ENCODE measurements at regions not wholly inside any gene's neighbourhood (a gene's known extent, or its start where the extent isn't known, plus 50 kb on each side); places are given as distances from the start of the nearest gene placed in this dataset.

DNA sequence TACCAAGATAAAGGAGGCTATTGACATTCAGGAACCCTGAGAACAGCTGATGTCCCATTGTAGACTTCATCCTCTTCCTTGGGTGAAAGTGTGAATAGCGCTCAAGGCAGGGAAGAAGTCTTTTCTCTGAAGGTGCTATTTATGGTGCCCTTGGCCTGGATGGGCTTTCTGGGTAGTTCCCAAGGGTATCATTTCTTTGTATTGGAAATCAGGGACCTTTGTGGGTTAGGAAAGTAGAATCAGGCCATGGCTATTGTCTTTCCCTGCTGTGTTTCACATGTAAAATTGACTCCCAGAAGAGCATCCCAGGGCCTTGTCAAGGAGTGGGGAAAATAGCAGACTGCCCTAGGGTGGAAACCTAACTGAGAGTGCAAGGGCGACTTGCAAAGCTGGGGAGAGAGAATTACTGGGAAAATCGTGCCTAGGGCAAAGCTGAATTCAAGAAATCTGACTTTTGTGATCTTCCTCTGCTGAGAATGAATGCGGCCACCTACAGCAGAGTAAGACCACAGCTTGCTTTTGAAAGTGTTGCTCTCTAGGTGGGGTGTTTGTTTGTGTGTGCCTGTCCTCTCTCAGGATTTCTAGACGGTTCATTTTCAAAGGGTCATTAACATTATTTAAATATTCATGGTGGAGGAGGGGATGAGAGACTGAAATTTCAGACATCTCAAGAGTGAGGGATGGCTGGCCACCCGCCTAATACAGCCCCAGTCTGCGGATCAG is 160.6 kb downstream of the C9orf152 start:
- TF ChIP-seq, protein P1, sequence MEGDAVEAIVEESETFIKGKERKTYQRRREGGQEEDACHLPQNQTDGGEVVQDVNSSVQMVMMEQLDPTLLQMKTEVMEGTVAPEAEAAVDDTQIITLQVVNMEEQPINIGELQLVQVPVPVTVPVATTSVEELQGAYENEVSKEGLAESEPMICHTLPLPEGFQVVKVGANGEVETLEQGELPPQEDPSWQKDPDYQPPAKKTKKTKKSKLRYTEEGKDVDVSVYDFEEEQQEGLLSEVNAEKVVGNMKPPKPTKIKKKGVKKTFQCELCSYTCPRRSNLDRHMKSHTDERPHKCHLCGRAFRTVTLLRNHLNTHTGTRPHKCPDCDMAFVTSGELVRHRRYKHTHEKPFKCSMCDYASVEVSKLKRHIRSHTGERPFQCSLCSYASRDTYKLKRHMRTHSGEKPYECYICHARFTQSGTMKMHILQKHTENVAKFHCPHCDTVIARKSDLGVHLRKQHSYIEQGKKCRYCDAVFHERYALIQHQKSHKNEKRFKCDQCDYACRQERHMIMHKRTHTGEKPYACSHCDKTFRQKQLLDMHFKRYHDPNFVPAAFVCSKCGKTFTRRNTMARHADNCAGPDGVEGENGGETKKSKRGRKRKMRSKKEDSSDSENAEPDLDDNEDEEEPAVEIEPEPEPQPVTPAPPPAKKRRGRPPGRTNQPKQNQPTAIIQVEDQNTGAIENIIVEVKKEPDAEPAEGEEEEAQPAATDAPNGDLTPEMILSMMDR (IDR thresholded peaks at IDR 0.05; ENCODE audit: insufficient read depth, low read length, poor library complexity, severe bottlenecking), result no peak
- Histone ChIP-seq H3K4me3 (ENCODE audit: low read depth, low read length) (peak overlapping the region; percentile 79), H3K36me3 (ENCODE audit: control insufficient read depth, insufficient read depth, low read length) (no peaks in the 10 kb centered on the region), H3K27me3 (ENCODE audit: control insufficient read depth, insufficient read depth, low read length) (no peaks in the 10 kb centered on the region)
- DNase-seq (ENCODE audit: low read depth), result no peak

DNA sequence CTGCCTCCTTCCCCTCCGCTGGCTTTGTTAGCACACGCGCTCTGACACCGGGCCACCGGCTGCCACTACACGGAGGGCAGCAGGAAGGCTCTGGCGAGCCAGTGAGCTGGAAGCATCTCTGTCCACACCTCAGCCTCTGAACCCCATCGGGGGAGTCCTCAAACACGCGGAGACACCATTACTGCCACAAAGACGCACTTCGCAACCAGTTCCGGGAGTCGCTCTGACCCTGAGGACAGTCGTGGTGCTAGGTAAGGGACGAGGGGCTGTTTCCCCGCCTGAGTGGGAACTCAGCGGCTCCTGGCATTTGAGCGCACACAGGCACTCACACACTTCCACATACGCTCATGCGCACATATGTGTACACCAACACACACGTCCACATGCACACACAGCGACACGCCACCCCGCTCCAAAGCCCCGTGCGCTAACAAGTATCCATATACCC is 160.0 kb downstream of the C9orf152 start:
- Histone ChIP-seq H3K4me3 (ENCODE audit: low read depth, low read length) (peak overlapping the region; percentile 79), H3K27me3 (ENCODE audit: control insufficient read depth, insufficient read depth, low read length) (no peaks in the 10 kb centered on the region), H3K36me3 (ENCODE audit: control insufficient read depth, insufficient read depth, low read length) (no peaks in the 10 kb centered on the region)
- TF ChIP-seq, protein P1 (IDR thresholded peaks at IDR 0.05; ENCODE audit: insufficient read depth, low read length, poor library complexity, severe bottlenecking), result no peak
- DNase-seq (ENCODE audit: low read depth), result no peak

DNA sequence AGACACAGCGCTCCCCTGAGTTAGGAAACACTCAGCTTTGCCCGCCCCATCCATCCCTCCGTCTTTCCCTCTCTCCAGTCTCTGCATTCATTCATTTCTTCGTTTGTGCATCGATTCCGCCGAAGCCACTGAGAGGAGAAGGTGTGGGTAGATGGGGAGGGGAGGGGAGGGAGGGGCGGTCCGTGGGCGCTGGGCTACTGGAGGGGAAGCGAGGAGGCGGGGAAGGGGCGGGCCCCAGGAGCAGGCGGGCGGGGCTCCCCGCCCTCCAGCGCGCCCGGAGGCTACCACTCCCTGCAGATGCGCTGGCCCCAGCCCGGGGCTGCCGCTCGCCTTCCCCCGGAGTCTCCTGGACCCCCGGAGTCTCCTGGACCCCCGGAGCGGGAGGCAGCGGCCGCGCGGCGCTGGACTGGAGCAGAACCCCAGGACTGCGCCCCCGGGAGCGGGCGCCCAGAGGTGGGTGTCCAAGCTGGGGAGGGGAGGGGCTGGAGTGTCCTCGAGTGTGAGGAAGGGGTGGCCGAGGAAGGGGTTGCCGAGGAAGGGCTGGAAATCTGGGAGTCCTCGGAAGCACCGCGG is 159.5 kb downstream of the C9orf152 start:
- Histone ChIP-seq H3K27me3 (ENCODE audit: control insufficient read depth, insufficient read depth, low read length) (no peaks in the 10 kb centered on the region), H3K4me3 (ENCODE audit: low read depth, low read length) (peak overlapping the region; percentile 79), H3K36me3 (ENCODE audit: control insufficient read depth, insufficient read depth, low read length) (no peaks in the 10 kb centered on the region)
- no peak for DNase-seq (ENCODE audit: low read depth)
- TF ChIP-seq, protein P1 (IDR thresholded peaks at IDR 0.05; ENCODE audit: insufficient read depth, low read length, poor library complexity, severe bottlenecking), result no peak

DNA sequence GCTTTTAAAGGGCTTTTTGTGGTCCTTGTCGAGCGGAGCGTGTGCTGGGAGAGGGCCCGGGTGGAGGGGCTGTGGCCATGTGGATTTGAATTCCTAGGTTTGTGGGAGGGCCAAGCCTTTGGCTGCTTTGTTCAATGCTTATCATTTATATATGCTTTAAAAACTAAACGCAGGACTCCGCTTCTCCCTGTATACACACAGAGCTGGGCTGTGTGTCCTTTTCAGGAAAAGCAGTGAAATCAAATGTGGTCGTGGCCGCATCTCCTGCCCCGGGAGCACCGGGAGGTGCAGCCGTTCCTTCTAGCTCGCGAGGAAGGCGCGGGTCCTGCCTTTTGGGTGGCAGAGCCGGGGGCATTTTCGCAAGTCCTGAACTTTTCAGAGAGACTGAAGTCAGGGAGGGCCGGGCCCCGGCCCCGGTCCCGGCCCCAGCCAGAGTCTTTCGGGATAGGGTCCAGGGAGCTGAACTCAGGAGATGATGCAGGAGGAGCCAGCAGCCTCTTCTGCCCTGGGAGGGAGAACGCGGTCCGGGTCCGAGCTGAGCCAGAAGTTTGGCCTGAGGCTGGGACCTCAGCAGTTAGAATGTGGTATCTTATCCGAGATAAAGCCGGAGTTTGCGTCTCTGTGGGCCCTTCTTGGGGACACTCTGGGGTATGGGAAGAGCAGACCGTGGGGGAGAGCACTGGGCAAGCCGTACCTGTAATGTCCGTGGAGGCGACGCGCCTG is 158.8 kb downstream of the C9orf152 start:
- H3K4me3 ChIP-seq (ENCODE audit: low read depth, low read length), result peak overlapping the region; percentile 79
- H3K27me3 ChIP-seq (ENCODE audit: control insufficient read depth, insufficient read depth, low read length), result no peaks in the 10 kb centered on the region
- TF ChIP-seq, protein P1 (IDR thresholded peaks at IDR 0.05; ENCODE audit: insufficient read depth, low read length, poor library complexity, severe bottlenecking), result no peak
- DNase-seq (ENCODE audit: low read depth), result no peak
- no peaks in the 10 kb centered on the region for H3K36me3 ChIP-seq (ENCODE audit: control insufficient read depth, insufficient read depth, low read length)

DNA sequence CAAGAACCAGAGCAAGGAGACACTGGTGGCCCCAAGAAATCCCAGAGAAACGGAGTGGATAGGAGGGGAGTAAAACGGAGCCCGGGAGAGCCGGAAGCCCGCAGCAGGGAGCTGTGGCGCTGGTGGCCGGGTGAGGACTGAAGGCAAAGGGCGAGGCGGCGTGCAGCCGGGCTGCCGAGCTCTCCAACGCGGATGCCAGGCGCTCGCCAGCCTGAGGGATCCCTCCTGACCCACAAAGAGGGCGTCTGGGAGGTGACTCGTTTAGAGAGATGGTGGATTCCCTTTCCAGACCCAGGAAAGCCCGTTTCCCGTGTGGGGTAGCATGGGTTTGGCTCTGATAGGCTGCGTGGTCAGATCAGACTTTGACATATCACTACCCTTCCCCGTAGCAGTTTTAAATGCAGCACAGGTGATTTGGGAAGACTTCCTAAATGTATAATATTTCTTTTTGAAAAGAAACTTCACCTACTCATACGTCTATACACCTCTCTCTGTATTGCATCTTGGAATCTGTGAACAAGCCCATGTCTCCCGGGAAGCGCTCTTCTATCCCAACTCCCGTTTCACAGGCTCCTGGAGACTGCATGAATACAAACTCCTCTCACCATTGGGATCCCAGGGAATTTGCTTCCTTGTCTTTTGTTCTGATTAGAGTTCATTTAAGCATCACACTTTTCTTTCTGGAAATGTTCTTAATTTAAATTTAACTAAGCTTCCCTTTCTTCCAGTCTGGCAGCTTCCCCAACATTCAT is 158.1 kb downstream of the C9orf152 start:
- no peak for DNase-seq (ENCODE audit: low read depth)
- Histone ChIP-seq H3K36me3 (ENCODE audit: control insufficient read depth, insufficient read depth, low read length) (peaks cover 1% of the 10 kb centered on the region), H3K27me3 (ENCODE audit: control insufficient read depth, insufficient read depth, low read length) (no peaks in the 10 kb centered on the region), H3K4me3 (ENCODE audit: low read depth, low read length) (peak overlapping the region; percentile 79)
- TF ChIP-seq, protein P1 (IDR thresholded peaks at IDR 0.05; ENCODE audit: insufficient read depth, low read length, poor library complexity, severe bottlenecking), result no peak
